ENCODE measurements at regions not wholly inside any gene's neighbourhood (a gene's known extent, or its start where the extent isn't known, plus 50 kb on each side); places are given as distances from the start of the nearest gene placed in this dataset.
"Not testable (repeated sequence)": the region's sequence is repeated elsewhere in the genome, so short reads cannot be mapped to it uniquely, and the experiment has no call there.

GRCh38 chr1:31485166-31485565 is 72.2 kb downstream of the SERINC2 start:
- intact Hi-C loops (cut with DNase I), result no loop called here
- DNase-seq, result no peak

- intact Hi-C loops (cut with DNase I), result no loop called here
- DNase-seq, result no peak
Observed at GRCh38 chr1:31487143-31487542, 74.1 kb downstream of the SERINC2 start.

- DNase-seq, result no peak
- intact Hi-C loops (cut with DNase I), result no loop called here
Observed at GRCh38 chr1:31487721-31488293, 74.8 kb downstream of the SERINC2 start.

- intact Hi-C loops (cut with DNase I), result no loop called here
- no peak for DNase-seq
Observed at GRCh38 chr1:31488528-31488927, 75.5 kb downstream of the SERINC2 start.

GRCh38 chr1:31489575-31489974 is 76.6 kb downstream of the SERINC2 start:
- DNase-seq; intact Hi-C loops (cut with DNase I): not testable (repeated sequence)

GRCh38 chr1:31490596-31490995 is 77.6 kb downstream of the SERINC2 start:
- not testable (repeated sequence) for DNase-seq

GRCh38 chr1:31495351-31495750 is 81.0 kb upstream of the TINAGL1 start:
- intact Hi-C loops (cut with DNase I); DNase-seq: not testable (repeated sequence)

More at GRCh38 chr1:31490596-31490995, 77.6 kb downstream of the SERINC2 start:
- intact Hi-C loops (cut with DNase I), result not testable (repeated sequence)

- DNase-seq; intact Hi-C loops (cut with DNase I): not testable (repeated sequence)
Observed at GRCh38 chr1:31495770-31496169, 80.5 kb upstream of the TINAGL1 start.

GRCh38 chr1:31497601-31498000 is 78.7 kb upstream of the TINAGL1 start:
- DNase-seq, result no peak
- intact Hi-C loops (cut with DNase I), result no loop called here

- no peak for DNase-seq
- intact Hi-C loops (cut with DNase I), result no loop called here
Observed at GRCh38 chr1:31498376-31499040, 77.8 kb upstream of the TINAGL1 start.

- intact Hi-C loops (cut with DNase I), result no loop called here
- DNase-seq, result no peak
Observed at GRCh38 chr1:31501505-31501904, 74.8 kb upstream of the TINAGL1 start.

GRCh38 chr1:31502253-31502652 is 74.1 kb upstream of the TINAGL1 start:
- DNase-seq, result no peak
- intact Hi-C loops (cut with DNase I), result no loop called here

- intact Hi-C loops (cut with DNase I), result no loop called here
- no peak for DNase-seq
Observed at GRCh38 chr1:31502926-31503511, 73.3 kb upstream of the TINAGL1 start.

- intact Hi-C loops (cut with DNase I), result no loop called here
- DNase-seq, result no peak
Observed at GRCh38 chr1:31503570-31503969, 72.7 kb upstream of the TINAGL1 start.

- intact Hi-C loops (cut with DNase I), result no loop called here
- DNase-seq, result no peak
Observed at GRCh38 chr1:31504001-31504400, 72.3 kb upstream of the TINAGL1 start.

GRCh38 chr1:31505911-31506497 is 70.3 kb upstream of the TINAGL1 start:
- intact Hi-C loops (cut with DNase I), result no loop called here
- DNase-seq, result no peak

- intact Hi-C loops (cut with DNase I), result no loop called here
- DNase-seq, result no peak
Observed at GRCh38 chr1:31507221-31507620, 69.1 kb upstream of the TINAGL1 start.

- no peak for DNase-seq
- intact Hi-C loops (cut with DNase I), result no loop called here
Observed at GRCh38 chr1:31507676-31508530, 68.4 kb upstream of the TINAGL1 start.

GRCh38 chr1:31509124-31510072 is 66.9 kb upstream of the TINAGL1 start:
- intact Hi-C loops (cut with DNase I), result no loop called here
- no peak for DNase-seq

- intact Hi-C loops (cut with DNase I), result no loop called here
- DNase-seq, result no peak
Observed at GRCh38 chr1:31510304-31510703, 66.0 kb upstream of the TINAGL1 start.

All from posterior cingulate gyrus (tissue), 11 donors.